NCI-H446 treated with DMSO at 0.1 percent for 48 hours (cell line): ENCODE measurements at regions not wholly inside any gene's neighbourhood (a gene's known extent, or its start where the extent isn't known, plus 50 kb on each side); places are given as distances from the start of the nearest gene placed in this dataset.

Experiments
- DNase-seq: peaks from one replicate; lab custom pipeline; 2025; lab: John Stamatoyannopoulos, UW

GRCh38 chr22:46078241-46079092 lies 71.9 kb upstream of the PPARA start:
- no peak for DNase-seq

GRCh38 chr22:46079093-46079860 lies 71.0 kb upstream of the PPARA start:
- DNase-seq, result no peak

- peak; percentile 88 for DNase-seq
These were observed 70.2 kb upstream of the PPARA start for GRCh38 chr22:46079861-46080821.

DNA sequence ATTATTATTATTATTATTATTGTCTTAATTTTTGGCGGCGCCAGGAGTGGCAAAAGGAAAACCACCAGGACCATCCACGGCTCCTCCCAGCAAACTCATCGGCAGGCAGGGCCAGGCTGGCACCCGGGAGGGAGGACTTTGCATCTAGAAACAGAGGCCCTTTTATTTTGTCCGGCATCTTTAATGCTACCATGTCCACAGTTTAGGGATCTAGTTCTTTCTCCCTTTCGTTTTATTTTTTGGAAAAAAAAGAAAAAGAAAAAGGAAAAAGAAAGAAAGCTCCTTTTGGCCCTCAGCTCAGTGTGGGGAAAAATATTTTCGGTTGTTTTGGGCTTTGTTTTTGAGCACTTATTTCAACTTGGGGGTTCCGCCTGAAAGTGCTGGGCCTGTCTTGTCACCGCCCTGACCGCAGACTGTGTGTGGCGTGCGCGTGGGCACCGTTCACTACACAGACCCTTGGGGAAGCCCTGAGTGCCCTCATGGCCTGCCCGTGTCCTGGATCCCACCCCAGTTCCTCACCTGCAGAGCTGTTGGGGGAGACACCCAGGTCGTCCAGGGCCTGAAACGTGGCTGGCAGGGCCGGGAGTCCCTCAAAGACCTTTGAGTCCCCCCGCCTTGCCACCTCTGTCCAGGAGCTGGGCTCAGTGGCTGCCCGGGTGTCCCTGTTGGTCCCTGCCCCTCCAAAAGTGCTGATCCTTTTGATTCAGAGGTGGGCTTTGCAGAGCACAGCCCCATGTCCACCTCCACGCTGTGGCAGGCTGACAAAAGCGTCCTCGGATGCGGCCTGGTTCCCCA lies 69.1 kb upstream of the PPARA start:
- DNase-seq, result no peak

- DNase-seq, result no peak
These were observed 68.5 kb upstream of the PPARA start for GRCh38 chr22:46081831-46082210.

- DNase-seq, result no peak
These were observed 67.7 kb upstream of the PPARA start for GRCh38 chr22:46082633-46083032.

DNA sequence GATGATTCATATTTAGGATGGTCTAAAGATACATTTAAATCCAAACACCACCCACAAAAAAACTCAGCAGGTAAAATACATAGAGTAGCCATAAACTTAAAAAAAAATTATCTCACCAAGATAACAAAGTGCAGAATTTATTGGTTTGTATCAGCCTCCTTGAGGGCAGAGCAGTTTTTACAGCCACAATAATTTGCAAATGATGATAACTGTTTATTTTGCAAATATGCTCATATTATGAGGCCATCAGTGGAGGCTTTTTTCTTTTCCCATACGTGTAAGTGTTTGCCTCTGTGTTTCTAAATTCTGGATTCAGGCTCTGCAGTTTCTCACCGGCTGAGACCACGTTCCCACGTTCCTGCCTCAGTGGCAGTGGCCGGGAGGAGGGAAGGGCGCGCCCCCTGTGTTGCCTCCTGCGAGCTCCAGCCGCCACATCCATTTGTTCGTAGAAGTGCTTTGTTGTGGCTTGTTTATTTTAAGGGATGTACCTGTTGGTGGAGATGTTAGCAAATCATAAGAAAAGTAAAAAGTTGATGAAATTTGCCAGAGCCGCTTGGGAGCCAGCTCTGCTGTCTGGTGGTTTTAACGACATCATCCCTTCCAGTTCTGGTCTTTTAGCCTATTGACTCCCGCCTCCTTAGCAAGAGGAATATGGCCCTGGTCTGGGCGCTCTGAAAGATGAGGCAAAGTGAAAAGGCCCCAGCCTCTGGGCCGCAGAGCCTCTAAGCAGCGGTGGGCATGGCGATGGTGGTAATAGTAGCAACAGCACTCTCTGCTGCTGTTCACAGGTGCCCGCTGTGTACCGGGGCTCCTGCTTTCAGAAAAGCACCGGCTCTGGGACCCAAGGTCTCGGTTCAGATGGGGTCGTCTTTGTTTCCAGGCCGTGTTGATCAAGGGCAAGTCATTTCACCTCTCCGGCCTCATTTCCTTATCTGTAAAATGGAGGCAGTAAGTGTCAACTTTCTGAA lies 66.7 kb upstream of the PPARA start:
- DNase-seq, result no peak

DNA sequence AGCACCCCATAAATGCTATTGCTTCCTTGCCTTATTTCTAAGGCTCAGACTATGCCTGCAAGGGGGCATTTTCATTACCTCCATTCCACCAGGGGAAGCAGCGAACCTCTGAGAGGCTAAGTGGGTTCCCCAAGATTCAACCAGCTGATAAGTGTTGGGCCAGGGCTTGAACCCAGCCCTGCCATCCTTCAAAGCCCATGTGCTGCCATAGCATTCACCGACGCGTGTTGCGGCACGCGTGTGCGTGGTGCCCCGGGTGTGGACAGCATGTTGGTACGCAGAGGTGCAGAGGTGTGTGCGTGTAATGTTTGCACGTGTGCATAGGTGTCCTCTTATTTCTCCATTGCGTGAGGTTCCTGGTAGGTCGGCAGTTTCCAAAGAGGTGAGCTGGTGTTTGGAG lies 66.0 kb upstream of the PPARA start:
- DNase-seq, result no peak

GRCh38 chr22:46084943-46085827 lies 65.1 kb upstream of the PPARA start:
- no peak for DNase-seq

- DNase-seq, result no peak
These were observed 64.3 kb upstream of the PPARA start for GRCh38 chr22:46085828-46086576.

- DNase-seq, result no peak
These were observed 63.6 kb upstream of the PPARA start for GRCh38 chr22:46086577-46087335.

DNA sequence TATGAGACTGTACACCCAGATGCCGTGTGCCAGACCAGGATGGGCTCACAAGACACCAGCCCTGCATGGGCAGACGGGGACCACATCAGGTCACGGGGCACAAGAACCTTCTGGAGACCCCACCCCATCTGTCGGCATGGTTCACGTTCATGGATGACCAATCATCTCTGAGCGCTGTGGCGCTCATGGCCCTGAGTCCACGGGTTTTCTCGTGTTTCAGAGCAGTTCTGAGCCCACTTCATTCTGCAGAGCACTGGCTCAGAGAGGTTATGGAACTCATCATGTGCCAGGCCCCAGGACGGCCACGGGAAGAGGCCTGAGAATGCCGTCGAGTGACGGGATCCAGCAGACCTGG lies 63.0 kb upstream of the PPARA start:
- no peak for DNase-seq

DNA sequence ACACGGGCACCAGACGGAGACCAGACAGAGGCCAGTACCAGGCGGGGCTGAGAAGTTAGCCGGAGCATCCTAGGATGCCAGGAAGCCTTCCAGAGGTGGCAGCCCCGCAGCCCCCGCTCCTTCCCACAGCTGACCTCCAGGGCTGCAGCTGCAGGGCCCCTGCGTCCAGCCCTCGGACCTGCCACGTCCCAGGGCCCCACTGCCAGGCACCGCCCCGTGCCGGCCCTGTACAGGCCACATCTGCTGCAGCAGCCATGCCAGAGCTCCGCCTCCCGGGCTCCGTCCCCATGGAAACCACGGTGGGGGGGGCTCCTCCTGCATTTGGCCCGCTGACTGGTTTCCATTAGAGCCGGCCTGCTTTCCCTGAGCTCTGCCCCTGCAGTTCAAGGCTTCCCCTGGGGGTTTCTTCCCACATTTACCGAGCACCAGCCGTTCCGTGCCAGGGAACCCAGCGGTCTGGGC lies 62.5 kb upstream of the PPARA start:
- DNase-seq, result peak; percentile 74

DNA sequence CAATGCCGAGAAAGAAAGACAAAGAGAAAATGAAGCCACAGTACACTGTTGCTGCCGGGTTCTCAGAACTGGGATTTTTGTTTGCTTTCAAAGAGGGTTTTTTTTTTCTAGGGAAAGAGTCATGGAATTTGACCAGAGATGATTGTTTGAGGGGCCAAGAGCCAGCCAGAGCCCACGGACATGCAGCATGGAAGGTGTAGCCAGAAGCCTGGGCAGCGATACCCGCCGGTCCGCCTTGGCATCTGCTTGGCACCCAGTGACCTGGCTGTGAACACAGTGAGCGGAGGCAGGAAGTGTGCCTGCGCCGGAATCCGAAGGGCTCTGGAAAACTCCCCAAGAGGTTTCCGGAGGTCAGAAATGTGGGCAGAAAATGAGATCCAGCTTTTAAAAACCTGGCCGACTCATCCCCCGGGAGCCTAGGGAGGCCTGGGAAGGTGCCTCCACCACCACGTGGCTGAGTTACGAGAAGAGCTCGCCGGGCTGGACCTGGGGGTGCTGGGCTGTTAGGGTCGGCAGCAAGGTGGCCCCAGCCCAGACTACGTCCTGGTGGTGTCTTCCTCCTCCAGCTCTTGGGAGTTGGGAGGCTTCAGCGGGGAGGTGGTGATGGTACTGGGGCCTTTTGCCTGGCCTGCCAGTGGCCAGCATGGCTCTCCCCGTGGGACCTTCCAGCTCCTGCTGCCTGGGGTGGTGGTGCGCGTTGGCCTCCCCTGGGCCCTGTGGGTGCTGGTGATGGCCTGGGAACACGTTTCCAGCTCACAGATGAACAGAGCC lies 61.6 kb upstream of the PPARA start:
- no peak for DNase-seq

- no peak for DNase-seq
These were observed 60.8 kb upstream of the PPARA start for GRCh38 chr22:46089426-46090035.

DNA sequence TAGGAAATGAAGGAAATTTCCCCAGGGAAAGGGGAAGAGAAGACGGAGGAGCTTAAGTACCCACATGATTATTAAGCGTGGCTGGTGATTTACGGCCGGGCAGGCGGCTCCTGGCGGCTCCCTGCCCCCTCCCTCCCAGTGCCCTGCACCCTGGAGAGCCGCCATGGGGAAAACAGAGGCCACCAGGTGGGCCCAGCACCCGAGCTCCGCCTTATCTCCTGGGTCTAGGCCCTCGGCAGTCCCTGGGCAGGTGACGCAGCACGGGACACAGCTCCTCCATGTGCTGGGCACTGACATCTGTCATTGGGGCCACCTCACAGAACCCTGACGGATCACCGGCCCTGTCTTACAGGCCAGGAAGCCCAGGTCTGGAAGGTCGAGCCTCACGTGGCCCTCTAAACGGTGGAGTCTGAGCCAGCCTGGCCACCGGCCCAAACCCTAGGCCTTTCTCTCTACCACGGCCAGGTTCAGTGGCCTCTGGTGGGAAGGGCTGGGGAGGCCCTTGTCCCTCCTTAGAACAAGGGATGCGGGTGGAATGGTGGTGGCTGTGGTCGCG lies 60.2 kb upstream of the PPARA start:
- DNase-seq, result no peak
